Pons (tissue), 1 donor: ENCODE measurements at regions not wholly inside any gene's neighbourhood (a gene's known extent, or its start where the extent isn't known, plus 50 kb on each side); places are given as distances from the start of the nearest gene placed in this dataset.

ENCODE experiments used
- DNase-seq: peaks from one replicate; pipeline ENCODE4 v3.0.0-alpha.2; 2016; ENCODE audit warnings: low spot score

DNA sequence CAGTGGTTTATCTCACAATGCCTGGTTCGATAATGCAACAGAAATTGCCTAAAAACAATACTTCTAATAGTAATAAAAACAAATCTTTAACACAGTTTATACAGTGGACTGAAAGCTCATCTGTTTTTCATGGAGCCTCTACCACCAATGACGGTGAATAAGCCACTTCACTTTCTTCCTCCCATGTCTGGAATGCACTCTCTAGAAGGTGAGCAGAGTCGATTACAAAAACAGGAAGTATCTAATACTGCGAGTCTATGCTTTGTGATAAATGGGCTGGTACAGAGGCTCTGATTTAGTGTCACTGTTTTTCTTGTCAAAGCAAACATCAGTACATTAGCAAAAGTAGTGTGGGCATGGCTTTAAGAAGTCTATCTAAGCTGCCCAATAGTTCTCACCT is 1348.6 kb upstream of the SLC10A2 start:
- no peak for DNase-seq

DNA sequence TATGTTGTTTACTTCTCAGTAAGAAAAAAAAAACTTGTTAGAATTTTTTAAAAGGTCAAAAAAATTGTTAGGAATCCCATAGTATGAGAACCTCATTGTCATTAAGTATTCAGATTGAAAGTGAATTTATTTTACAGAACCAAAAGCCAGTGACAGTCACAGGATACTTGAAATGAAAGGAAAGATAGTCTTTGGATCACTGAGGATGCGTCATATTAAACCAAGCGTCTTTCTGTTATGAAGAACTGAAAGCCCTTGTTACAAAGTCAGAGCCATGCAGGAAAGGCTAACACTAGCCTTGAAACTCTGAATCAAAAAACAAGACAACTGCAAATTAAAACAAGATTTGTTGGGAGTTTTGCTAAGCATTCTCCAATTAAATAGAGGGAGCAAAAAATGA is 1348.0 kb upstream of the SLC10A2 start:
- peak; percentile 46 for DNase-seq

DNA sequence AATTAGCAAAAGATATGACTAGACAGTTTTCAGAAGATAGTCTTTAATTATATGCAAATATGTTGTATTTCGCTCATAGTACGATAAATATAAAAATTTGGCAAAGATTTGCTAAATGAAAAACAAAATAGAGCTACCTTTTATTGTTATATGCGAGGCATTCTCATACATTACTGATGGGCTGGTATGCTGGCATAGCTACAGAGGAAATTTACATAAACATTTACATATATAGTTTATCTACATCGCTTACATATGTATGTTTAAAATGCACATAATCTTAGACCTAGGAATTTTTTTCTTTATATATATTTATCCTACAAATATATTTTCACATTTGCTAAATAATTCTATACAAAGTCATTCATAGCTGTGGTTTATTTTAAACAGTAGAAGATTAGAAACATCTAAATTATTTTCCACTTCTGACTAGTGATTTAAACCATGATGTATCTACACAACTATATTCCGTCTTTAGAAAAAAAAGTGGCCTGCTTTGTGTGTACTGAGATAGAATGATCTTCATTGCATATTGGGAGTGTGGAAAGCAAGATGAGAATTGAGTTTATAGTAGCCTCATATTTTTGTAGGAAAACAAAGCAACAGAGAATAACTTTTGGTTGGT is 1345.0 kb upstream of the SLC10A2 start:
- DNase-seq = no peak

DNA sequence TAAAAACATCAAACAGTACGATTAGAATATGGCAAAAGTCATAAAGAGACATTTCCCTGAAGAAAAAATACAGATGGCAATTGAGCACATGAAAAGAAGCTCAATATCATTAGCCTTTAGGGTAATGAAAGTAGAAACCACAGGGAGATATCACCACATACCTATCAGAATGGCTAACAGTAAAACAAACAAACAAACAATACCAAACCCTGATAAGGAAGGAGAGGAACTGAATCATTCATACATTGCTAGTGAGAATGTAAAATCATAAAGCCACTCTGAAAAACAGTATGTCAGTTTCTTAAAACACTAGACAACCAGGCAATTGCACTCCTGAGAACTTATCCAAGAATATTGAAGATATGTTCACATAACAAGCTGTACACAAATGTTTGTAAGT is 1342.5 kb upstream of the SLC10A2 start:
- DNase-seq = no peak

DNA sequence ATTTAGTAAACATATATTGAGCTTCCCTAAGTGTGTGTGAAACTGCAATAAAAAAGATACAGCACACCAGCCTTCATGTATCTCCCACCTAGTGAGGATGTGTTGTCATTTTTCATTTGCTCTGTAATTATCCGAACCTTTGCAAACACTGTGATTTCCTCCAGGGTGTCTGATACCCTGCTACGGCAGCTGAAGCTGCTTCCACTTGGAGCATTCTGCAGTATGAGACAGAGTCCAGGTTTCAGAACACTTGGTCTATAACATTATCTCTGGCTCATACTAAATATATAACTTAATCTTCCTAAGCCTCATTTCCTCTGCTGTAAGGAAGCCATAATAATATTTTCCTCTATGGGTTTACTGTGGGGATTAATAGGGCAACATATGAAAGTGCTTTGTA is 1338.1 kb upstream of the SLC10A2 start:
- no peak for DNase-seq

DNA sequence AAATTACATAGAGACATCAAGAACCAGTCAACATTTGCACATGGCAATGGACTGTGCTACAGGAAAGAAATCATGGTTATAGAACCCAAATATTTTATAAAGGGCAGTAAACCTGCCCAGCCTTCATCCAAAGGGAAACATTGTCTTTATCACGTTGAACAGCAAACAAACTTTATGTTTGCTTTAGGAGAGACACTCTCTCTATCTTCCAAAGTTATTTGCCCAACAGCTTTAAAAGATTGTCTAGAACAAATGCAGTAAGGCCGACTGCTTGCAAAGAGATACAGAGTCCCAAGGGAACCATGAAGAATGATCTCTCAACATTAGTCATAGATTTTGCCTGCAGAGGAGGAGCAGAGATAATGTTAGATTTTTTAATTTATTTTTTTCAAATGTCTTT is 1323.5 kb upstream of the SLC10A2 start:
- no peak for DNase-seq

DNA sequence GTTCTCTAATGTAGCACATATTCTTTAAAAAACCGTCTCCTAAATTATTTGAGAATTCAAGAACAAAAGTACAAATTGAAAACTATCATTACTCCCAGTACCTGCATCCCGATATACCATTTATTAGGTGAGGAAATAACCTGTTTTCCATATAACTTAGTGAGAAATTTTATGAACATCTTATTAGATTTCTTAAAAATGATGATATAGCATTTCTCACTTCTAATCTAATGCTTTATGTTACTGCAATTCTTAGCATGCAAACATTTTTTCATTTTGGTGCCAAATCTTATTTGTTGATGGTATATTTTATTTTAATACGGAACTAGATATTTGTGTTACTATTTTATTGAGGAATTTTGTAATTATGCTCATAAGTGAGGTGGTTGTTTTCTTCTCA is 1321.3 kb upstream of the SLC10A2 start:
- no peak for DNase-seq

DNA sequence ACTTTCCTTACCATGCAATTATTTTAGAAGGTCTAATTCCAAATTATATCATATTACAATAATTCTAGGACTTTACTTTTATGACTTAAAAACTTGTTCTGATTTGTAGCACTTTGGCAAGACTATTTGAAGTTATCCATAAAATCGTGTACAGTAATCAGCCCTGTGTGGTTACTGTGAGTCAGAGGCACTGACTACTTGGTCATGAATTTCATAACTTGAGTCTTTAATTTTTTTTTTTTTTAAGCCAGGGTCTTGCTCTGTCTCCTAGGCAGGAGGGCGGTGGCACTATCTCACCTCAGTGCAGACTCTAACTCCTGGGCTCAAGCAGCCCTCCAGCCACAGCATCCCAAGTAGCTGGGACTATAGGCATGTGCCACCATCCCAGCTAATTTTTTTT is 1319.2 kb upstream of the SLC10A2 start:
- no peak for DNase-seq

DNA sequence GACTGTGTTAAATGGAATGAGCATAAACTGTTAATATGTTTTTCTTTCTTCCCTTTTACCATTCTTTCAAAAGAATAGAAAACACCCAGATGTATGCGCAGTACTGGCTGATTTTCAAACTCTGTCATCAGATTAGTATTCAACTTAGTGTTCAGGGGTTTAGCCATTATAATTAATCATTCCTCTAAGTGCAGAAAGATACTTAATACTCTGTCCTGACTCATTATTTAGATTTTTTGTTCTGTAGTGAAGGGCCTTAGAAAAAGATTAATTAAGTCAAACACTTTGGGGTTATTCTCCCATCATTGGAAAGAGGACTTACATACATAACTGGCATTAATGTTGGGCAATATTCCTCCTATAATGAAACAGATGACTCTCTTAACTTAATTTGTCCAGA is 1316.7 kb upstream of the SLC10A2 start:
- DNase-seq = no peak

DNA sequence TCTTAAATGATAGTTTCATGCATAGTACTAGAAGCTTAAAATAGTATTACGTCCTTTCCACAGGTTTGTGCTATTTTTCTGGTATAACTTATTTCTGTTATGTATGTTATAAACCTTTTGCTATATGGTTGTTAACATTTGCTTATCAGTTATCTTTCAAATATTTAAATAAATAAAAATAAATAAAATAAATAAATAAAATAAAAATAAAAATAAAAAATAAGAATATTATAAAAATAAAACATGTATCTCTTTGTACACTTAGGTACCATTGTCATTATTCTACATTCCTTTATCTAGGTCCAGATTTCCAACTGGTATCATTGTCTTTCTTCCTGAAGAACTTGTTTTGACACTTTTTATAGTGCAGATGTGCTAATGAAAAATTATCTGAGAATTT is 1310.4 kb upstream of the SLC10A2 start:
- DNase-seq = no peak

DNA sequence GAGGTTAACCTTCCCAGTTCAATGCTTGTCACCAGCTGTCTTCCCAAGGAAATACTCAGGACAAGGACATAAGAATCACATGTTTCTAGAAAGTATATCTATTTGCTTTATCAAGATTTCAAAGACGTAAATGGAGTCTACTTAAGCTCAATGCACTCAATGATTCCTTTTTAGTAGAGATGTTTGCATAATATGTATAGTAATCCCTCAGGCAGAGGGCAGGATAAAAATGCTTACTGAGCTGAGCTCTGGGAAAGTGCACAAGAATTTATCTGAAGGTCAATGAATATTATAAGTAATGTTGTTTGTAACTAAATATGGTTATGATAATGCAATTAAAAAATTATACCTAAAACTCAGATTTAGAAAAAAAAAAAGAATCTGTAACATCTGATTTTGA is 1309.4 kb upstream of the SLC10A2 start:
- no peak for DNase-seq

DNA sequence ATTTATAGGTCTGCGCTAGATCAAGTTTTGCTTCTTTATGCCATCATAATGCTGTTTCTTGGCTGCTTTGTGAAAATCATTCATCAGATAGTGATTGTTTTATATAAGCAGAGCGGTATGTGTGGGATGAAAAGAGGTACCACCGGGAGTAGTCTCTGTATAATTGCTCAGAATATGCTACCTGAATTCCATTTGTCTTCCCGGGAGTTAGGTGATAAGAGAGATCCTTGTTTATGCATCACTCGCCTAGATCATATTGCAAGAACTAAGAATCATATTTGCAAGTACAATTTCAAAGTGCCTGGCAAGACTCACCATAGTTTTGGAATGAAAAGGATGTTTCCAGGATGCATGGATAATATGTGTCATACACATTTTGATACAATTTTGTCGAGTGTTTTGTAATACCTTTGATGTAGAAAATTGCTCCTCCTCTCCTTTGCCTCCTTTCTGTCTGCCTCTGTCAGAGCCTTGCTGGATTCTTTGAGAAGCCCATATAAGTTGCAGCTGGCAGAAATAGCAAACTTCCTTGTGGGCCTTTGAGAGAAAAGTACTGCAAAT is 1306.0 kb upstream of the SLC10A2 start:
- no peak for DNase-seq

DNA sequence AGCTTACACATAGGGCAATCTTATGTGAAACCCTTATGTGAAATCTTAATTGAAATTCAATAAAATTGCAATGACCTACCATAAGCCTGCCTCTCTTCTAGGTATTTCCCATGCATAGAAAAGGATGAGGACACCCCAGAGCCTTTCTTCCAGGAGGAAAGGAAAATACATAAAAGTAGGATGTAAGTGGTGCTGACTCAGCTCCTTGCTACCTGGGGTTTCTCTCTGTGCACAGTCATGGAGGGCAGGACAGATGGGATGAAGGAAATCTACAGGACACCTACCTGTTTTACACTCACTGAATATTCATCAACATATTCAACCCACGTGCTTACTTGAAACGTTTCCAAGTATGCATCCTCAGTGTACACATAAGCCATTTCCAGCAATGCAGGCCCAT is 1299.2 kb upstream of the SLC10A2 start:
- DNase-seq = no peak

DNA sequence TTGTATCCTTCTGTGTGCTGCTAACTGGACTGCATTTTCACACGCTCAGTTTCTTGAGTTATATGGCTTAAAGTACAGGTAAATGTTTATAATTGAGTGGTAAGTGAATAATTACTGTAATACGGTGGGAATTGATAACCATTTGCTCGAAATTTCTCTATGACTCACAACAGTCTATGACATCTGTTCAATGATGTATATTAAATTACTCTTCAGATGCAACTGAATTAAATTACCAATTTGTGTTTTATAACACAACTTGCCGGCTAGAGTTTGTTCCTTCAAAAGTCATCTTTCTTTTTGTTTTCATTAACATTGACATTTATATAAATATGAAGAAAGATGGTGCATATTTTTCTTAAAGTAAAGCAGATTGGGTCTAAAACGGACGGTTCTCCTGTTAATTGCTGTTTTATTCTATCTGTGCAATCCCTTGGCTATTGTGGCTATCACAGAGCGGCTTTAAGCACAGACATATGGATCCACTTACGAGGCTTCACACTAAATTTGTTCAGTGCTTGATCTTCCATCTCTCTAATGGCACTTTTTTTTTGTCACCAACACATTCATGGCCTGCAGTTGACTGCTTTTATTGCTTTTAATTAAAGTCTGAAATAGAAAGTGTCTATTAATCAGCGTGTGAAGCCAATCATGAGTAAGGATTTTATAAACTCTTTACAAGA is 1291.6 kb upstream of the SLC10A2 start:
- DNase-seq = no peak

DNA sequence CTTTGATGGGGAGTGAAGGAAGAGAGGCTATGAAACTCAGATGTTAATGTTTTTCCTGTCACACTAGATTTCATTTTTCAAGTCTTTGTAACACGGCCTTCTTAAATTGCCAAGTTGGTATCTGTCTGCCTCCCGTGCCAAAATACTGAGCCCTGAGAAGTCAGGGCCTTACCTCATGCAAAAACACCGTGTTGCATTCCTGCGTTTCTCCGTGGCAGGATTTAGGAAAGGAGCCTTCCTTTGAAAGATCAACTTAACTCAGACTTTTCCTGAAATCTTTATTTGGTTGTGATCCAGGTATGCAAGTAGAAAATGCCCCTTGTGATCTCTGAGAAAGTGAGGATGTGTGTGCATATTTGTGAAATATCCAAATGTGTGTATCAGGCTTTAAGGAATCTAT is 1291.0 kb upstream of the SLC10A2 start:
- no peak for DNase-seq

DNA sequence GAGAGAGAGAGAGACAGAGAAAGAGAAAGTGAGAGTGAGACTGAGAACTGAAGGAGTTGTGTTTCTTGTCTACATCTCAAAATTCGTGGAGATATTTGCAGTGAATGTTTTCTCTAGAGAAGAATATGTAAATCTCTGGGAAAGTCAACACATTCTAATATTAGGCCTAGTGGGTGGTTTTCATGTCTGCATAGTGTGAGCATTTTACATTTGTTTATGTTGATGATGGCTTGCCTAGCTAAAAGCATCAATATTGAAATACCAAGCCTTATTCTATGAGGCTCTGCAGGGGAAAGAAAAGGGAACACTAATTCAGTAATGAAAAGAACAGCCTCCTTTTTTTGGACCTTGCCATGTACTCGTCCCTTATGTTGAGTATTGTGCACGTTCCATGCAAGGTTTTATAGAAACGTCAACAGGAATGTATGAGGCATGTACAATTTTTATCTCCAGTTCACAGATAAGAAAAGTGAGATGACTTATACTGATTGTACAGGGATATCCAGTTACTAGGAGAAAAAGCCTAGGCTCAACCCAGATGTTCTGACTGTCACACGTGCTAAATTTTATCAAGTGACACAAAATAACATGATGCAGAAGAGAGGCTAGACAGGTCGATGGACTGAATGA is 1288.9 kb upstream of the SLC10A2 start:
- no peak for DNase-seq

DNA sequence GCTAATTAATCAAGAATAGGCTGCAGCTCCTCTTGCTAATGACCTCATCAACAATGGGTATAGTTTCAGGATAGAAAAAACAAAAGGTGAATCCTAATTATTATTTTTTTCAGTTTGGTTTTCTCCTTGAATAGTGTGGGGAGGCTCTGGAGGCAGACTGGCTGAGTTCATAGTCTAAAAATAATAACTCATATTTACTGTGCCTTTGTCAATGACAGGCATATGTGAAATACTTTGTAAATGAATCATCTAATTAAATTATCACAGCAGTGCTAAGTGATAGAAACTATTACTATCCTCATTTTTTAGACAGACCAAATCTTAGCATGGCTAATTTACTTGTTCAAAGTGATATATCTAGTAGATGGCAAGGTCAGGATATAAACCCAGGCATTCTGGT is 1261.0 kb upstream of the SLC10A2 start:
- no peak for DNase-seq

DNA sequence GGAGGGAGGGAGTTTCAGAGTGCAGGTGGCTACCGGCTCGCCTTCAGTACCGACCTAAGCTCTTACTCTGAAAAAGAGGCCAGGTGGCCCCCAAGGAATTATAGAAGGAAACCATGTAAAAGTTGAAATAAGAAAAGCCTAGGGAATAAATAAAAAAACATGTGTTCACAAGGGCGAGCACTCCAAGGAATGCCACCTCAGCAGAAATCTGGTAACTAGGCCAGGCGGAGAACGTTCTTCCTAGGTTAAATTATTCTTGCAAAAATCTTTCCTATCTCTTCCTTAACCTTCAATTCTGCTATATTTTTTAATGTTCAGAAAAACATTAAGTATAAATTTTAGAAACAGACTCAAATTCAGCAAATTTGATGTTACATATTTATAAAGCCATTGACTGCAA is 1260.3 kb upstream of the SLC10A2 start:
- no peak for DNase-seq

DNA sequence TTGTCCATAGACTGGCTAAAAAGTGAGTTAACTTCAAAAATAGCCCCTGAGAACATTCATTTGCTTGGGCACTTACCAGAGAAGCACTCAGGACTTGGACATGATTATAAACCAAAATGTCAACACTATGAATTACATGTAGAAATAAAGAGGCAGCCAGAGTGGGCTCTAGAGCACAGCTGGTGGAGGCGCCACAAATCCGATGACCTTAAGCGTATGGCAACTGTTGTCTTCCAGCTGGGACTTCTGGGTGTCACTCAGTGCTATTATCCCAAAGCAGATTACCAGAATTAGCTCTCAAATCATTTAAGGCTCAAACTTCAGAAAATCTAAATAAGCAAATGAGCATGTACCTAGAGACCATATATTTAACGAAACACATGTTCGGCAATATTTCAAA is 1255.5 kb upstream of the SLC10A2 start:
- DNase-seq = no peak

DNA sequence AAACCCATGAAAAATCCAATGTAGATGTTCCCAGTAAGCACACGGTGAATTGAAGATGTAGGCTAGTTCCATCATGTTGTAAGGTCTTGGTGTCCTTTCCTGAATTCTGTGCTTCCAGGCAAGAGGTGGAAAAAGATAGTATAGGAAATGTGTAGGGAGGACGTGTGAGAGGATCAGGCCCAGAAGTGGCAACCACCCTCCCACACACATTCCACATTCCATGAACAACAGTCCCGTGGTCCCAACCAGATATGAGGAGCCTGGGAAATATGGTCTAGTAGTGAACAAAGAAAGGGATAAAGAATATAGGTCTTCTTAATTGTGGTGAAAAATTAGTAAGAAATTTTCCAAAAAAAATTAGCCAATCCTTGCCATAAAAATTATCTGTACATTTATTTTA is 1254.2 kb upstream of the SLC10A2 start:
- DNase-seq = no peak

DNA sequence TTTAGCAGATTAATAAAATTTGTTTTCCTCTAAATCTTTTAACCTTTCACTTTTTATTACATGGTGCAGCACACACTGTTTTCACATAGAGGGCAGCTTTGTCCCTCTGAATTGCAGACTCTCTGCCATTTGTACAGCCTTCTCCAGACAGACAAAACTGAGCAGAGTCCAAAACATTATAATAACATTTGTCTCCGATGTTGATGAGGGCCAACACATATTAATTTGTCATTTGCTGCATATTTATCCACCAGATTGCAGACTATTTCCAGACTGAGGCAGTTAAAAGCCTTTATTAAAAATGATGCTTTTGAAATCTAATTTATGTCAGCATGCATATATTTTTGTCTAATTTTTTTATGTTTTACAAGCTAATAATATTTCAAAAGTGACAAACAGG is 1251.9 kb upstream of the SLC10A2 start:
- DNase-seq = peak; percentile 53

DNA sequence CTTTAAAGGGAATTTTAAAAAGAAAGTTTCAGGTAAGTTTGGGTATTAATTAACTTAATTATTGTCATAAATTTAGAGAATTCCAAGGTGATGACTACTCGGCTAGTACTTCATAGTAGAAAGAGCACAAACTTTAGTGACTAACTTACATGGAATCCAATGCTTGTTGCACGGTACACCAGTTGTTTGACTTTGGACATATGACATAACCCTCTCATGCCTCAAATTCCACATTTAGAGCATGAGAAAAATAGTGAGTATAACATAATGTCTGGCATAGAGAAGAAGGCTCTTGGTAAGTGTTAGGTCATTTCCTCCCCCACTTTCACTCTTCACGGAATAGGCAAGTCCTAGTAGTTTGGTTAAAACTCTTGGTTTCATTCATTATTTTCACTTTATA is 1249.4 kb upstream of the SLC10A2 start:
- no peak for DNase-seq

DNA sequence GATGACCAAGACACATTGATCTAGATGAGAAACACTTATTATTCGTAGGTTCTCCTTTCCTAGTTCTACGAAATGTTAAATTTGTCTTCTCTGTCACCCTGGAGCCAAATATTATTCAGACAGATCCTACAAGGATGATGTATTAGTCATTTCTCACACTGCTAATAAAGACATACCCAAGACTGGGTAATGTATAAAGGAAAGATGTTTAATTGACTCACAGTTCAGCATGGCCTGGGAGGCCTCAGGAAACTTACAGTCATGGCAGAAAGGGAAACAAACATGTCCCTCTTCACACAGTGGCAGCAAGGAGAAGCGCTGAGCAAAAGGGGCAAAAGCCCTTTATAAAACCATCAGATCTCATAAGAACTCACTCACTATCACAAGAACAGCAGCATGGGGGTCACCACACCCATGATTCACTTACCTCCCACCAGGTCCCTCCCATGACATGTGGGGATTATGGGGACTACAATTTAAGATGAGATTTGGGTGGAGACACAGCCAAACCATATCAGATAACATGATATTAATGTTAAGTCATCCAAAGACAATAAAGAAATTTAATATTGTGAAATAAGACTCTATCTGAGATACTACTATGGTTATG is 1248.8 kb upstream of the SLC10A2 start:
- no peak for DNase-seq
